ENCODE measurements at regions not wholly inside any gene's neighbourhood (a gene's known extent, or its start where the extent isn't known, plus 50 kb on each side); places are given as distances from the start of the nearest gene placed in this dataset.

DNA sequence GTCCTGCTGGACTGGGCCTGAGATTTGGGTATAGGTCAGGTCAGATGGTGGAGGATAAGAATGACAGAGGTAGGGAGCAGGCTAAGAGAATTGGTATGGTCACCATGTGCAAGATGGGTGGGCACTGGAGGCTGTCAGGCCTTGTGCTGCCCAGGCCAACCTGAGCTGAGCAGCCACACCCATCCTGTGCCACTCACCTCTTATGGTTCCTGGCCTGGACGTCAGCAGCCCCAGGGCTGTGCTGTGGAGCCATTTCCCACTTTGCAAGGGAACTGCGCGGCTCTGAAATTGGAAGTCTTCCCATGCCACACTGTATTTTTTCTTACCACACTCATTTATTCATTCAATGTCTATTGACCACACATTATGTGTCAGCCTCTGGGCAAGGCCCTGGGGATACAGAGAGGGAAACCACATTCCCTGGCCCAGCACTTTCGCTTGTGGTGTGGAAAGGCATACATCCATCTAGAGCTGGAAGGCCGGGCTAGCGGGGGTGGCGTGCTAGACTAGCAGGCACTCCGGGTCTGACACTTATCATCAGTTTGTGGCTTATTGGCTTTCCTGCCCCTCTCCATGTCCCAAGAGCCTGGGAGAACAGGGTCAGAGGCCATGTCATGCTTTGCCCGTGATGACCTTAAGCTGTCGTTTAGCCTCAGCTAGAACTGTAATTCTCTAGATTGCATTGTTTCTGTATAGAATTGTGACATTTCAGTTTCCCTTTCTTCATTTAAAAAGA is 51.1 kb upstream of the POLG start:
- TF ChIP-seq, protein P1, sequence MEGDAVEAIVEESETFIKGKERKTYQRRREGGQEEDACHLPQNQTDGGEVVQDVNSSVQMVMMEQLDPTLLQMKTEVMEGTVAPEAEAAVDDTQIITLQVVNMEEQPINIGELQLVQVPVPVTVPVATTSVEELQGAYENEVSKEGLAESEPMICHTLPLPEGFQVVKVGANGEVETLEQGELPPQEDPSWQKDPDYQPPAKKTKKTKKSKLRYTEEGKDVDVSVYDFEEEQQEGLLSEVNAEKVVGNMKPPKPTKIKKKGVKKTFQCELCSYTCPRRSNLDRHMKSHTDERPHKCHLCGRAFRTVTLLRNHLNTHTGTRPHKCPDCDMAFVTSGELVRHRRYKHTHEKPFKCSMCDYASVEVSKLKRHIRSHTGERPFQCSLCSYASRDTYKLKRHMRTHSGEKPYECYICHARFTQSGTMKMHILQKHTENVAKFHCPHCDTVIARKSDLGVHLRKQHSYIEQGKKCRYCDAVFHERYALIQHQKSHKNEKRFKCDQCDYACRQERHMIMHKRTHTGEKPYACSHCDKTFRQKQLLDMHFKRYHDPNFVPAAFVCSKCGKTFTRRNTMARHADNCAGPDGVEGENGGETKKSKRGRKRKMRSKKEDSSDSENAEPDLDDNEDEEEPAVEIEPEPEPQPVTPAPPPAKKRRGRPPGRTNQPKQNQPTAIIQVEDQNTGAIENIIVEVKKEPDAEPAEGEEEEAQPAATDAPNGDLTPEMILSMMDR (IDR thresholded peaks at IDR 0.05; ENCODE audit: low read depth, low read length), result no peak
- no peak for TF ChIP-seq EZH2phosphoT487 (IDR thresholded peaks at IDR 0.05; ENCODE audit: low read depth)

All from OCI-LY3 (cell line).